ENCODE measurements at regions not wholly inside any gene's neighbourhood (a gene's known extent, or its start where the extent isn't known, plus 50 kb on each side); places are given as distances from the start of the nearest gene placed in this dataset.
A peak's percentile ranks its signal among the peaks of the same experiment; 100 is the strongest.
"Not testable (repeated sequence)": the region's sequence is repeated elsewhere in the genome, so short reads cannot be mapped to it uniquely, and the experiment has no call there.

DNA sequence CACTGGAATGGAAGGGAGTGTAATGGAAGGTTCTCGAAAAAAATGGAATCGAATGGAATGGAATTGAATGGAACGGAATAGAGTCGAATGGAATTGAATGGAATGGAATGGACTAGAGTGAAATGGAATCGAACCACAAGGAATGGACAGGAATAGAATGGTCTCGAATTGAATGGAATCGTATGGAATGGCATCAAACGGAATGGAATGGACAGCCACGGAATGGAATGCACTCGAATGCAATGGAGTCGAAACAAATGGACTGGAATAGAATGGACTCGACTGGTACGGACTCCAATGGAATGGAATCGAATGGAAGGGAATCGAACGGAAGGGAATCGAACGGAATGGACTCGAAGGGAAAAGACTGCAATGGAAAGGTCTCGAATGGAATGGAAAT lies 31055.5 kb downstream of the CDY1 start:
- no CpG with 5 or more reads among the region's 20 CpGs for WGBS, 2 donors
- H3K9me3 ChIP-seq; H3K4me3 ChIP-seq; H3K4me1 ChIP-seq; H3K27me3 ChIP-seq; DNase-seq; H3K27ac ChIP-seq; H3K36me3 ChIP-seq; intact Hi-C loops (cut with DNase I): not testable (repeated sequence)
- peak in 4 of 8 donors; percentile 68 to 90 (median 82) for ATAC-seq

DNA sequence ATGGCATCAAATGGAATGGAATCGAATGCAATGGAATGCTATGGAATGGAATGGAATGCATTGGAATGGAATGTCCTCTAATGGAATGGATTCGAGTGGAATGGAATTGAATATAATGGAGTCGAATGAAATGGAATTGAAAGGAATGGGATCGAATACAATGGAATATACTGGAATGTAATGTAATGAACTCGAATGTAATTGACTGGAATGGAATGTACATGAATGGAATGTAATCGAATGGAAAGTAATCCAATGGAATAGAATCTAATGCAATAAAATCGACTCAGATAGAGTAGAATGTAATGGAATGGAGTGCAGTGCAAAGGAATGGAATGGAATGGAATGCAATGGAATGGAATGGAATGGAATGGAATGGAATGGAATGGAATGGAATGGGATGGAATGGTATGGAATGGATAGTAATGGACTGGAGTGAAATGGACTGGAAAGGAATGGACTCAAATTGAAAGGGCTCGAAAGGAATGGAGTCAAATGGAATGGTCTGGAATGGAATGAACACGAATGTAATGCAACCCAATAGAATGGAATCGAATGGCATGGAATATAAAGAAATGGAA lies 31056.2 kb downstream of the CDY1 start:
- peak in 5 of 8 donors; percentile 16 to 86 (median 84) for ATAC-seq
- H3K9me3 ChIP-seq, H3K27me3 ChIP-seq: not testable (repeated sequence)

DNA sequence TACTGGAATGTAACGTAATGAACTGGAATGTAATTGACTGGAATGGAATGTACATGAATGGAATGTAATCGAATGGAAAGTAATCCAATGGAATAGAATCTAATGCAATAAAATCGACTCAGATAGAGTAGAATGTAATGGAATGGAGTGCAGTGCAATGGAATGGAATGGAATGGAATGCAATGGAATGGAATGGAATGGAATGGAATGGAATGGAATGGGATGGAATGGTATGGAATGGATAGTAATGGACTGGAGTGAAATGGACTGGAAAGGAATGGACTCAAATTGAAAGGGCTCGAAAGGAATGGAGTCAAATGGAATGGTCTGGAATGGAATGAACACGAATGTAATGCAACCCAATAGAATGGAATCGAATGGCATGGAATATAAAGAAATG lies 31063.5 kb downstream of the CDY1 start:
- H3K4me1 ChIP-seq; H3K27ac ChIP-seq; intact Hi-C loops (cut with DNase I); H3K4me3 ChIP-seq; H3K27me3 ChIP-seq; DNase-seq; H3K9me3 ChIP-seq; H3K36me3 ChIP-seq; ATAC-seq: not testable (repeated sequence)
- WGBS, 2 donors = no CpG with 5 or more reads among the region's 6 CpGs

More for the DNA sequence above, 31056.2 kb downstream of the CDY1 start:
- DNase-seq; H3K4me3 ChIP-seq; intact Hi-C loops (cut with DNase I); H3K27ac ChIP-seq; H3K4me1 ChIP-seq; H3K36me3 ChIP-seq: not testable (repeated sequence)
- WGBS, 2 donors = 80 to 86% methylated on average over 1 of the region's 10 CpGs
